ENCODE measurements at regions not wholly inside any gene's neighbourhood (a gene's known extent, or its start where the extent isn't known, plus 50 kb on each side); places are given as distances from the start of the nearest gene placed in this dataset.

DNA sequence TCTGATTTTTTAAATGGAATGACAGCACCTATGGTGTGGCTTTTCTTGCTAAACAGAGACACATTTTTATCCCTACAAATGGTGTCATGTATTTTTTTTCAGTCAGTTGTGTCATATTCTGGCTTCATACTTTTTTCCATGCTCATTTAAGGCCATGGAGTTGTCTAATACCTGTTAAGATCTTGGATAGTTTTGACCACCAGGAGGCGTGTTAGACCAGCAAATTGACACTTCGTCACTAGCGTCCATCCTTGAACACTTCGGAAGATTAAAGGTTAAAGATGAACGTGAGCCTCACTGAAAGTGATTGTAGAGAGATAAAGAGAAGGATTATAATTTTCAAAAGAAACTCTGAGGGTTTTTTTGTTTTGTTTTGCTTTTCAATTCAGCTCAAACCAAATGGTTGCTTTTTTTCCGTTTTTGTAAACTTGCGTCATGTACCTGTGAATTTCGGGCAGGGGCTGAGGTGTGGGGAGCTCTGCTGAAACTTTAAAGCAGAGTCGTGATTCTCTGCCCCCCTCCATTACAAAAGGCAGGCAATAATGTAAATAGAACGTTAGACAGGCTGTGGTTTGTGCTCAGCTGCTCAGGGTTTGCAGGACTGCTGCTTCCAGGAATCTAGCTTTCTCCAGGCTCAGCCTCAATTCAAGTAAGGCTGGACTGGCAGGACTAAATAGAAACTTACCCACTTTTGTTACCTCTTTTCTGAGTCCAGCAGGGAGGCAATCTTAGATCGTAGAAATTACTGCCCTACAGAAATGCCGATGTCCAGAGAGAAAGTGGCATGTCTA lies 245.1 kb downstream of the FOXA2 start (continued):
- TF ChIP-seq, protein P1, sequence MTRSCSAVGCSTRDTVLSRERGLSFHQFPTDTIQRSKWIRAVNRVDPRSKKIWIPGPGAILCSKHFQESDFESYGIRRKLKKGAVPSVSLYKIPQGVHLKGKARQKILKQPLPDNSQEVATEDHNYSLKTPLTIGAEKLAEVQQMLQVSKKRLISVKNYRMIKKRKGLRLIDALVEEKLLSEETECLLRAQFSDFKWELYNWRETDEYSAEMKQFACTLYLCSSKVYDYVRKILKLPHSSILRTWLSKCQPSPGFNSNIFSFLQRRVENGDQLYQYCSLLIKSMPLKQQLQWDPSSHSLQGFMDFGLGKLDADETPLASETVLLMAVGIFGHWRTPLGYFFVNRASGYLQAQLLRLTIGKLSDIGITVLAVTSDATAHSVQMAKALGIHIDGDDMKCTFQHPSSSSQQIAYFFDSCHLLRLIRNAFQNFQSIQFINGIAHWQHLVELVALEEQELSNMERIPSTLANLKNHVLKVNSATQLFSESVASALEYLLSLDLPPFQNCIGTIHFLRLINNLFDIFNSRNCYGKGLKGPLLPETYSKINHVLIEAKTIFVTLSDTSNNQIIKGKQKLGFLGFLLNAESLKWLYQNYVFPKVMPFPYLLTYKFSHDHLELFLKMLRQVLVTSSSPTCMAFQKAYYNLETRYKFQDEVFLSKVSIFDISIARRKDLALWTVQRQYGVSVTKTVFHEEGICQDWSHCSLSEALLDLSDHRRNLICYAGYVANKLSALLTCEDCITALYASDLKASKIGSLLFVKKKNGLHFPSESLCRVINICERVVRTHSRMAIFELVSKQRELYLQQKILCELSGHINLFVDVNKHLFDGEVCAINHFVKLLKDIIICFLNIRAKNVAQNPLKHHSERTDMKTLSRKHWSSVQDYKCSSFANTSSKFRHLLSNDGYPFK (CRISPR knock-in tag; IDR thresholded peaks at IDR 0.05; ENCODE audit: borderline replicate concordance): no peak
- TF ChIP-seq RELA (CRISPR knock-in tag; IDR thresholded peaks at IDR 0.05): no peak
- no peak for TF ChIP-seq ZNF282 (IDR thresholded peaks at IDR 0.05; ENCODE audit: partially characterized antibody)
- peak; percentile 26; the same call in 1 of the 2 replicates for TF ChIP-seq HNF4G (IDR thresholded peaks at IDR 0.05; ENCODE audit: borderline replicate concordance, low read depth, low read length)
- TF ChIP-seq HNF4G (CRISPR knock-in tag; IDR thresholded peaks at IDR 0.05; ENCODE audit: borderline replicate concordance, low read depth): no peak
- TF ChIP-seq ZNF678 (CRISPR knock-in tag; IDR thresholded peaks at IDR 0.05): no peak
- peak; percentile 51; the same call in 1 of the 2 replicates for TF ChIP-seq MIER3 (CRISPR knock-in tag; IDR thresholded peaks at IDR 0.05; ENCODE audit: borderline replicate concordance)
- no peak for TF ChIP-seq EED (CRISPR knock-in tag; IDR thresholded peaks at IDR 0.05)
- no peak for TF ChIP-seq RFXANK (CRISPR knock-in tag; IDR thresholded peaks at IDR 0.05)
- TF ChIP-seq, protein P2, sequence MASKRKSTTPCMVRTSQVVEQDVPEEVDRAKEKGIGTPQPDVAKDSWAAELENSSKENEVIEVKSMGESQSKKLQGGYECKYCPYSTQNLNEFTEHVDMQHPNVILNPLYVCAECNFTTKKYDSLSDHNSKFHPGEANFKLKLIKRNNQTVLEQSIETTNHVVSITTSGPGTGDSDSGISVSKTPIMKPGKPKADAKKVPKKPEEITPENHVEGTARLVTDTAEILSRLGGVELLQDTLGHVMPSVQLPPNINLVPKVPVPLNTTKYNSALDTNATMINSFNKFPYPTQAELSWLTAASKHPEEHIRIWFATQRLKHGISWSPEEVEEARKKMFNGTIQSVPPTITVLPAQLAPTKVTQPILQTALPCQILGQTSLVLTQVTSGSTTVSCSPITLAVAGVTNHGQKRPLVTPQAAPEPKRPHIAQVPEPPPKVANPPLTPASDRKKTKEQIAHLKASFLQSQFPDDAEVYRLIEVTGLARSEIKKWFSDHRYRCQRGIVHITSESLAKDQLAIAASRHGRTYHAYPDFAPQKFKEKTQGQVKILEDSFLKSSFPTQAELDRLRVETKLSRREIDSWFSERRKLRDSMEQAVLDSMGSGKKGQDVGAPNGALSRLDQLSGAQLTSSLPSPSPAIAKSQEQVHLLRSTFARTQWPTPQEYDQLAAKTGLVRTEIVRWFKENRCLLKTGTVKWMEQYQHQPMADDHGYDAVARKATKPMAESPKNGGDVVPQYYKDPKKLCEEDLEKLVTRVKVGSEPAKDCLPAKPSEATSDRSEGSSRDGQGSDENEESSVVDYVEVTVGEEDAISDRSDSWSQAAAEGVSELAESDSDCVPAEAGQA (IDR thresholded peaks at IDR 0.05; ENCODE audit: low read depth): no peak
- TF ChIP-seq, protein P2 (CRISPR knock-in tag; IDR thresholded peaks at IDR 0.05; ENCODE audit: borderline replicate concordance): no peak
- TF ChIP-seq SATB2 (CRISPR knock-in tag; IDR thresholded peaks at IDR 0.05): no peak
- no peak for TF ChIP-seq PRDM15 (CRISPR knock-in tag; IDR thresholded peaks at IDR 0.05)
- TF ChIP-seq ZNF75D (CRISPR knock-in tag; IDR thresholded peaks at IDR 0.05; ENCODE audit: borderline replicate concordance): no peak

All from HepG2 (cell line).